K562 (cell line): ENCODE measurements at regions not wholly inside any gene's neighbourhood (a gene's known extent, or its start where the extent isn't known, plus 50 kb on each side); places are given as distances from the start of the nearest gene placed in this dataset.

ENCODE experiments used
- ATAC-seq: fragments of 200-7000 bp; cut with Tn5 transposase; 3 replicates; pipeline ENCODE4 v1.9.1; 2020; ENCODE audit warnings: moderate library complexity
- BruUV-seq: library from RNA; stranded (reverse); fragments of 400-500 nt; replicated peaks from 2 replicates; lab custom pipeline; 2021; lab: Mats Ljungman, UMichigan
- CTCF ChIA-PET: fragments of 300-600 bp; formaldehyde crosslinking; extraction: SDS; loops from one replicate; lab custom pipeline; 2021; ENCODE audit warnings: low intra/inter-chr PET ratio; lab: Yijun Ruan, JAX
- POLR2A ChIA-PET: fragments of 300-600, 350-650 bp; sonication (Branson Sonifier 250); formaldehyde crosslinking; extraction: SDS; loops from one replicate; lab custom pipeline; 2021; ENCODE audit warnings: antibody characterized with exemption, inconsistent platforms; lab: Yijun Ruan, JAX
- DNase-seq, 4 experiments: peaks; one replicate each; pipeline versions ENCODE4 v3.0.0 to v3.0.0-alpha.2; 2011 to 2018; ENCODE audit warnings: low spot score in 3 of 4, mixed read lengths in 3 of 4; ENCODE audit errors: extremely low read depth in 1 of 4
- FAIRE-seq: peaks from 2 replicates; lab custom pipeline; 2011; peaks lifted over from hg19 to GRCh38; lab: Jason Lieb, UNC
- H2AFZ ChIP-seq: 2 replicates; pipeline ENCODE4 v1.6.0; 2011; ENCODE audit warnings: low read depth, low read length, control low read depth, inconsistent platforms
- H3K27ac ChIP-seq: fragments of 200-600 bp; 3 replicates; pipeline ENCODE4 v1.8.0; 2011; ENCODE audit warnings: low read depth, mild to moderate bottlenecking, control low read depth, inconsistent platforms, low read length, moderate library complexity, mixed read lengths; ENCODE audit errors: extremely low read depth
- H3K27me3 ChIP-seq, 2 experiments: fragments of 300-600 bp in 1 of 2; 2 replicates in 1 of 2; 3 replicates in 1 of 2; pipeline versions ENCODE4 v1.6.0 to v1.8.0; 2011; ENCODE audit warnings: inconsistent platforms in 2 of 2, low read length in 2 of 2, mild to moderate bottlenecking in 1 of 2, mixed read lengths in 1 of 2, moderate library complexity in 1 of 2; ENCODE audit not compliant: control insufficient read depth in 2 of 2, insufficient read depth in 2 of 2
- H3K36me3 ChIP-seq: fragments of 300-600 bp; 3 replicates; pipeline ENCODE4 v1.8.0; 2011; ENCODE audit warnings: mild to moderate bottlenecking, low read length, inconsistent platforms; ENCODE audit not compliant: control insufficient read depth, insufficient read depth
- H3K4me1 ChIP-seq, 2 experiments: fragments of 200-600 bp in 1 of 2; replicated peaks in 1 of 2; 2 replicates in 1 of 2; 3 replicates in 1 of 2; pipeline versions ENCODE4 v1.5.1 to v1.8.0; 2011; ENCODE audit warnings: inconsistent platforms in 2 of 2, low read length in 2 of 2, mild to moderate bottlenecking in 1 of 2, mixed read lengths in 1 of 2, moderate library complexity in 1 of 2; ENCODE audit not compliant: control insufficient read depth in 2 of 2, insufficient read depth in 2 of 2
- H3K4me2 ChIP-seq: 2 replicates; pipeline ENCODE4 v1.6.1; 2011; ENCODE audit warnings: low read length, control low read depth, inconsistent platforms, mixed read lengths; ENCODE audit not compliant: insufficient read depth
- H3K4me3 ChIP-seq: fragments of 200-600 bp; sonication (generic), shearing (Covaris generic); 2 replicates; pipeline ENCODE4 v1.5.1; 2016; ENCODE audit warnings: control low read depth, inconsistent platforms
- H3K79me2 ChIP-seq: fragments of 200-600 bp; 3 replicates; pipeline ENCODE4 v1.8.0; 2011; ENCODE audit warnings: low read length, inconsistent platforms; ENCODE audit not compliant: control insufficient read depth, insufficient read depth
- H3K9ac ChIP-seq, 2 experiments: 2 replicates each; pipeline versions ENCODE4 v1.6.0 to v1.6.1; 2011; ENCODE audit warnings: low read depth in 2 of 2, low read length in 2 of 2, control low read depth in 1 of 2, inconsistent platforms in 1 of 2, mild to moderate bottlenecking in 1 of 2, mixed read lengths in 1 of 2; ENCODE audit not compliant: insufficient read depth in 1 of 2
- H3K9me1 ChIP-seq: one replicate; pipeline ENCODE4 v1.6.0; 2011; ENCODE audit warnings: inconsistent platforms, mild to moderate bottlenecking, low read length, moderate library complexity; ENCODE audit not compliant: control insufficient read depth, insufficient read depth
- H3K9me3 ChIP-seq: replicated peaks from 2 replicates; pipeline ENCODE4 v1.5.1; 2011; ENCODE audit warnings: low read depth, low read length, inconsistent platforms; ENCODE audit not compliant: control insufficient read depth, insufficient read depth
- H4K20me1 ChIP-seq: replicated peaks from 2 replicates; pipeline ENCODE4 v1.6.1; 2011; ENCODE audit warnings: low read length, inconsistent platforms, mixed read lengths; ENCODE audit not compliant: control insufficient read depth, insufficient read depth
- E2F8 ChIP-seq: fragments of 450-650 bp; IDR thresholded peaks from 2 replicates; pipeline ENCODE4 v1.7.1; 2018; ENCODE audit warnings: mild to moderate bottlenecking, low read depth; ENCODE audit not compliant: partially characterized antibody
- HNRNPL ChIP-seq: fragments of 200-400 bp; formaldehyde crosslinking; IDR thresholded peaks from 2 replicates; pipeline ENCODE4 v1.6.1; 2017; ENCODE audit warnings: low read depth, mild to moderate bottlenecking, low read length
- HOMEZ ChIP-seq: fragments of 250-450 bp; sonication (Bioruptor Pico); IDR thresholded peaks from 2 replicates; pipeline ENCODE4 v1.4.0; 2020; ENCODE audit warnings: mild to moderate bottlenecking, moderate library complexity
- NFRKB ChIP-seq: fragments of 450-650 bp; IDR thresholded peaks from 2 replicates; pipeline ENCODE4 v1.6.1; 2016; ENCODE audit warnings: low read depth
- PML ChIP-seq: IDR thresholded peaks from 2 replicates; pipeline ENCODE4 v1.6.1; 2012; ENCODE audit warnings: low read length, inconsistent platforms
- POLR2AphosphoS5 ChIP-seq: IDR thresholded peaks from 2 replicates; pipeline ENCODE4 v1.6.1; 2011; ENCODE audit warnings: mild to moderate bottlenecking, low read depth, low read length, moderate library complexity; ENCODE audit not compliant: control insufficient read depth, insufficient read depth
- SIN3B ChIP-seq: fragments of 450-650 bp; IDR thresholded peaks from 2 replicates; pipeline ENCODE4 v1.6.1; 2017; ENCODE audit warnings: low read depth, mild to moderate bottlenecking, moderate library complexity
- WGBS: fragments of 100-300 bp; shearing (Covaris generic); methylation state at CpG from one replicate; pipeline ENCODE4 v1.1.6; 2016; ENCODE audit warnings: low coverage, mixed read lengths; ENCODE audit not compliant: insufficient coverage; ENCODE audit errors: missing lambda C conversion rate; 5-methylcytosine and 5-hydroxymethylcytosine counted together
- in situ Hi-C: fragments of 300-500 bp; cut with MboI; formaldehyde crosslinking; loops from 4 replicates; pipeline ENCODE4 v1.15.0; 2018; ENCODE audit warnings: inconsistent platforms, mixed read lengths
- intact Hi-C: fragments of 100-400 bp; cut with micrococcal nuclease; formaldehyde crosslinking; loops from 2 replicates; pipeline ENCODE4 v1.14.2; 2022
- TF ChIP-seq, protein P1 (sequence below): fragments of 450-650 bp; IDR thresholded peaks from 2 replicates; pipeline ENCODE4 v1.6.1; 2017; ENCODE audit warnings: antibody characterized with exemption, mild to moderate bottlenecking

- Histone ChIP-seq H3K9me3 (no peaks in the 10 kb centered on the region), H3K9me1 (no peaks in the 10 kb centered on the region), H3K4me3 (no peak overlapping the region), H3K79me2 (no peaks in the 10 kb centered on the region), H3K4me2 (no peak overlapping the region), H3K36me3 (no peaks in the 10 kb centered on the region), H3K4me1 (no peaks in the 10 kb centered on the region; a peak in 1 of 5 replicates), H3K27me3 (no peaks in the 10 kb centered on the region), H3K9ac (no peak overlapping the region), H4K20me1 (no peaks in the 10 kb centered on the region), H3K27ac (no peak overlapping the region), H2AFZ (no peak overlapping the region)
- ChIA-PET CTCF (no interaction called here), POLR2A (no interaction called here)
- in situ Hi-C loops (no loop called here), intact Hi-C loops (no loop called here)
- BruUV-seq = no TSS peak
- no peak for ATAC-seq
- TF ChIP-seq NFRKB (no peak), PML (no peak), HNRNPL (no peak), E2F8 (no peak), SIN3B (no peak), POLR2AphosphoS5 (no peak), HOMEZ (CRISPR knock-in tag) (no peak)
- TF ChIP-seq, protein P1, sequence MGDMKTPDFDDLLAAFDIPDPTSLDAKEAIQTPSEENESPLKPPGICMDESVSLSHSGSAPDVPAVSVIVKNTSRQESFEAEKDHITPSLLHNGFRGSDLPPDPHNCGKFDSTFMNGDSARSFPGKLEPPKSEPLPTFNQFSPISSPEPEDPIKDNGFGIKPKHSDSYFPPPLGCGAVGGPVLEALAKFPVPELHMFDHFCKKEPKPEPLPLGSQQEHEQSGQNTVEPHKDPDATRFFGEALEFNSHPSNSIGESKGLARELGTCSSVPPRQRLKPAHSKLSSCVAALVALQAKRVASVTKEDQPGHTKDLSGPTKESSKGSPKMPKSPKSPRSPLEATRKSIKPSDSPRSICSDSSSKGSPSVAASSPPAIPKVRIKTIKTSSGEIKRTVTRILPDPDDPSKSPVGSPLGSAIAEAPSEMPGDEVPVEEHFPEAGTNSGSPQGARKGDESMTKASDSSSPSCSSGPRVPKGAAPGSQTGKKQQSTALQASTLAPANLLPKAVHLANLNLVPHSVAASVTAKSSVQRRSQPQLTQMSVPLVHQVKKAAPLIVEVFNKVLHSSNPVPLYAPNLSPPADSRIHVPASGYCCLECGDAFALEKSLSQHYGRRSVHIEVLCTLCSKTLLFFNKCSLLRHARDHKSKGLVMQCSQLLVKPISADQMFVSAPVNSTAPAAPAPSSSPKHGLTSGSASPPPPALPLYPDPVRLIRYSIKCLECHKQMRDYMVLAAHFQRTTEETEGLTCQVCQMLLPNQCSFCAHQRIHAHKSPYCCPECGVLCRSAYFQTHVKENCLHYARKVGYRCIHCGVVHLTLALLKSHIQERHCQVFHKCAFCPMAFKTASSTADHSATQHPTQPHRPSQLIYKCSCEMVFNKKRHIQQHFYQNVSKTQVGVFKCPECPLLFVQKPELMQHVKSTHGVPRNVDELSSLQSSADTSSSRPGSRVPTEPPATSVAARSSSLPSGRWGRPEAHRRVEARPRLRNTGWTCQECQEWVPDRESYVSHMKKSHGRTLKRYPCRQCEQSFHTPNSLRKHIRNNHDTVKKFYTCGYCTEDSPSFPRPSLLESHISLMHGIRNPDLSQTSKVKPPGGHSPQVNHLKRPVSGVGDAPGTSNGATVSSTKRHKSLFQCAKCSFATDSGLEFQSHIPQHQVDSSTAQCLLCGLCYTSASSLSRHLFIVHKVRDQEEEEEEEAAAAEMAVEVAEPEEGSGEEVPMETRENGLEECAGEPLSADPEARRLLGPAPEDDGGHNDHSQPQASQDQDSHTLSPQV = no peak
- DNase-seq = no peak
- WGBS = 0% methylated on average over 1 of the region's 1 CpG
- no peak for FAIRE-seq
These were observed 485.9 kb downstream of the LMO4 start for GRCh38 chr1:87814573-87814972.
